Renal cortical epithelial cell (primary cell): ENCODE measurements at regions not wholly inside any gene's neighbourhood (a gene's known extent, or its start where the extent isn't known, plus 50 kb on each side); places are given as distances from the start of the nearest gene placed in this dataset.
"Not testable (repeated sequence)": the region's sequence is repeated elsewhere in the genome, so short reads cannot be mapped to it uniquely, and the experiment has no call there.

Experiments used
- DNase-seq: peaks from one replicate; pipeline ENCODE4 v3.0.0-alpha.2; 2011; ENCODE audit warnings: low read depth

DNA sequence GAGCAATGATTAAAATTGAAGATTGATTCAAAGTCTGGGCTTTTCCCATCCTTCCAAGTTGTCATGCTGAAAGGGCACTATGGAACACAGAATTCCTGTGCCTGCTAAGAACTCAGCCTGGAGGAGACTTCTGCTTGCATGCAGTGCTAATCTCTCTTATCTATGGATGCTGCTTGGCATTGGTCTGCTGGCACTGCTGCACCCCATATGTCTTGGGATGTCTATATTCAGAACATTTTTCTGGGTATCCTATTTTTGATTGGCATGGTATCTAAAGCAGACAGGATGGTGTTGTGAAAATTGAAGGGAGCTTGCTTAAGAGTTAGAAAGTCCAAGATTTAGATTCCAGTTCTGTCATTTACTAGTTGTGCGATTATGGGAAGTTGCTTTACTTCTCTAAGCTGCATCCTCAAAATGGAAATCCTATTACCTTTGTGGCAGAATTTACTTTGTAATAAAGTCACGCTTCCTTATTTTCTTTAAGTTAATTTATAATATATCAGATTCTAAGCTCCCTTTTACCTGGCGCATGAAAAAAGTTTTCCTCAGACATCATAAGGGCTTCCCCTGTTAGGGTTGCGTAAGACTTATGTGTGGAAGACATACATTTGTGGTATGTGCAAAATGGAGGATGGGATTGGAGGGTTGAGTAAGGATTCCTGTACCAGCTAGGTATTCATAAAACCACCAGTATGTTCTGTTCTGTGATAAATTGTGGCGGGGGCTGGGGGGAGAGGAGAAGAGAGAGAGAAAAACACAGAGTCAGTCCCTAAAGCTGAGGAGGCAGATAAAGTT, 254.0 kb downstream of the DMAC1 start:
- DNase-seq: no peak

DNA sequence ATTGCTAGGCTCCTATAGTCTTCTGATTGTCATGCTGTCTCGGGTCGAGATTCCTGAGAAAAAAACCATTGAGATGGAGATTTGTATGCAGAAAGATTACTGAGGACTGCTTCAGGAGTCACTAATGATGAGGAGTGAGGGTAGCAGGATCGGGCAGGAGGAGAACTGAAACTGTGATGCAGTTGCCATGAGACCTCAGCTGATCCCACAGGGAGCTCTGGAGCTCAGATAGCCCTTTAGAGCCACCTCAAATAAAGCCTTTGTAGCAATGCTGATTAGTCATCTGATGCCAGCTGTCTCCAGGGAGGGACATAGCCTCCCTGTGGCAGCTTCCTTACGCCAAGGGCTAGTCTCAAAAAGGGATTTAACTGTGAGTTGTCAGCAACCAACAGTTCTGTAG, 256.9 kb downstream of the DMAC1 start:
- no peak for DNase-seq

DNA sequence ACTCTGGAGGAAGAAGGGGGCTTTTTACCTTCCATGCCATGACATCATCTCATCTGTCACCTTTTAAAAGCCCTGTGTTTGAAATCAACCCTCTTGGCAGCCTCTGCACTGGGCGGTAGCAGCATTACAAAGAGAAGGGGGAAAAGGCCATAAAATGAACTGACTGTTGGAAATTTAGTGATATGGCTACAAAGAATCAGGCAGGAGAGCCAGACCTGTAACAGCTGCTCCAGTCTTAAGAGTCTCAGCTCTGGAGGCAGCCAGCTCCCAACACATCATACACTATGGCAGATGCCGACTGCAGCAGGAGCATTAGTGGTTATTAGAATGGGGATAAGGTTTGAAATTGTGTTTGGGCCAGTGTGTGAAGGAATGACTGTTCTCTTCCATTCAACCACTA, 257.5 kb downstream of the DMAC1 start:
- DNase-seq: no peak

DNA sequence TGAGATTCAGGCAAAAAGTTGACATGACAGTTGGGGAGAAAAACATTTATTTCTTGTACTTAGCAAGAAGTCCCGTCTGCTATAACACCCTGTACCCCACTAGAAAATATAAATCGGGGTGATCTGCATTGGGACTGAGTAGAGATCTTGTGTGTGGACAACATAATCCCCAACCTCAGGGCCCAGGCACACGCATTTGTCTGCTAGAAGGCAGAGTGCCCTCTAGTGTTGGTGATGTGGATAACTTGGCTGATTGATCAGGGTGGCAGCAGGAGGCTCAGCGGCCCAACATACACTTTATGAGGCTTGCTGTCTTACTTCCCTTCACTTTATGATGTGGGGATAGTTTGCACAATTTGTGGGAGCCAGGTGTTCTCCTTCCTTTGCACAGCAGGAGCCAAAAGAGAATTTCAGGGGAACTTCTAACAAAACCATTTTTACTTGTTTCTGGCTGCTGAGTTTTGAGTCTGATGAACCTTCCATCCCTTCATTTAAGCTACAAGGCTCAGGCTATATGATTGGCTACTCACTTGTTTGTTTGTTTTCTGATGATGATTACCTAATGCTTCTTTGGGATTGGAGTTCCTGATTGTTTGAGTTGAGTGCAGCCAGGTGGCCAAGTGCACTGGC, 263.2 kb downstream of the DMAC1 start:
- peak; percentile 36 for DNase-seq

DNA sequence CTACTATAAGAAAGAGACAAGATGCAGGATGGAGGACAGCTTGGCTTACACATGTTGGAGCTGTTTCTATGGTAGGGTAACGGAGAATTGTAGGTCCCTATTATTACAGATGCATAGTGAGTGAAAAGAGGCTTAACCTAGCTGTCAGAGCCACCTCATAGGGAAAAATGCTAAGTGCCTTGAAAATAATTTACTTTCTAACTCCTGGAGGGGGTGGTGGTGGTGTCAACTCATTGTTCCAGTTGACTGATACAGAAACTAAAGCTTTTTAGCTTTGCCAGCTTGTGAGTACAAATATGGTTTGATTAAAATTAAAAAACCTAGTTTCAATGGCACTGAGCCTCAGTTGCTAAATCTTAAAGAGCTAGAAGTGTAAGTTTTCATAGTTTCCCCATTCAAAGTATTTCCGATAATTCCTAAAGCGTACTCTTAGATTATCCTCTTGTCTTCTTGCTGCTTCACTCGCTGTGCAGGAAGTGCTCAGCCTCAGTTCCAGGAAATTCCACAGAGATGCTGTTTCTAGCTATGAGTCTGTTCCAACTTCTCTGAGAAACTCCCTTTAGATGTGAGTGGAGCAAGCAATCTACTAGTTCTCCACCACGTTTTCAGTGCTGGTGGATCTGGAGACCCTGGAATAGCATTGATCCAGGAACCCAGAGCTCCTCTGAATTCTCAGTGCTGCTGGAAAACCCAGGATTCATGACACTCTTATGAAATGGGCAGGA, 265.2 kb downstream of the DMAC1 start:
- DNase-seq: peak; percentile 0

DNA sequence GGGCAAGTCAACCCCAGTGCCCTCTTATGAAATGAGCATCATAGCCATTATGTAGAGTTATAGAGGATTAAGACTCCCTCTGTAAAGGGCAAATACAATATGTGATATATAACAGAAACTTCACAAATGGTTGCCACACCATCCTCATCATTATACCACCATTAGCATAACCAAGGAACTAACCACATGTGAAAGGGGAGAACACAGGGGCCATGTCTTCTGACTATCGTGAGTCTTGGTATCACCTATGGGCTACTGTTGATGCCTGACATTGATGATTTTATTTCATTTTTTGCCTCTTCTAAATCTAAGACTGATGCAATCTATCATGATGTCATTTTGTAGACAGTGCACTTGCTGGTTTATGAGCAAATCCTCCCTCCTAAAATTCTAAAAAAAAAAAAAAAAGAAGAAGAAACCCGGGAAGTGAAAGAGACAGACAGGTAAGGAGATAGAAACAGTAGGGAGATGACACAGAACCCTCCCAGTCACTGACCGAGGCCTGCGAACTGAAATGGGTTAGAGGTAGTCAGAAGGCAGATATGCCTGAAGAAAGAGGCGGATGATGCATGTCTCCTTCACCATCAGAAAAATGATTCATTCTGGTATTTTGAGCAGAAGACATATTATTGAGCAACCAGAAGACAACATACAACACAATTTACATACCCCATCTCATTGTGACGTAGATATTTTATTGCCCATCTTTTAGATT, 266.0 kb downstream of the DMAC1 start:
- no peak for DNase-seq

DNA sequence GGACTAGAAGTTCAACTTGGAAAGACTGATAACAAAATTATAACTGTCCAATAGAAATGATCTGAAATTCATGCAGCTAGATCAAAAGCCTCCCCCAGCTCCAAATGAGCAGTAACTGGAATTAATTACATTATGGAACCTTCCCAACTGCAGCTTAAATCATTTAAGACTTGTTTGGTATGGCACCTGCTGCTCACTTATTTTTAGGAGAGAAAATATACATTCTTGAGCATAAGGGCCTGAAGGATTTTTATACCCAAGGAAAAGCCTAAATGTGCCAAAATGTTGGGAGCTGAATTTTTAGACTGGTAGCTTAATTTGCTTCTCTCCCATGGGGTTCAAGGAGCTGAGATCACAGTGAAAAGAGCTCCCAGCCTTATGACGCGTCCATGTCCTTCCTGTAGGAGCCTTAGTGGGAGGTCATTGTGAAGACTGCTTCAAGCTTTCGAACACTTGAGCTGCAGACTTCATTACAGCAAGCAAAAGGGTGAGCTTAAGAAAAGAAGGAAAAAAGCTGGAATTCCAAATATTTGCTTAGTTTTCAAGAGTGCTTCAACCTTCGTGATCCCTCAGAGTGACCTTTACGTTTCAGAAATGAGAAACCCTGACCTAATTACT, 276.0 kb downstream of the DMAC1 start:
- no peak for DNase-seq

DNA sequence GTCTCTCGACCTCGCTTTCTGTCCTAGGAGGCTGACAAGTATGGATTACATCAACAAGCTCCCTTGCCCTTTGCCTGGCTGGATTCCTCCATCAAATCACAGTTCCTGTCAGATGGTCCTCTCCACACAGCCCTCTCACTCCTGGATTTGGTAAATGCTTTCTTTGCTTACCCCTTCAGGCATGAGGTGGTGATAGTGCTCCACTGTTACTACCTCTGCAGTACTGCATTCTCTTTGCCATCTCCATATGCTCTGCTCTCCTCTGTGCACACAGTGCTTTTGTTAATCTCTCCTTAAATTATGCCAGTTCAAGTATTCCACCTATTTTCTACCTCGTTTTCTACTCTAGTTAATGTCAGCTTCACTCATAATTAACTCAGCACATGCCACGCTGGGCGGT, 279.2 kb downstream of the DMAC1 start:
- DNase-seq: no peak

DNA sequence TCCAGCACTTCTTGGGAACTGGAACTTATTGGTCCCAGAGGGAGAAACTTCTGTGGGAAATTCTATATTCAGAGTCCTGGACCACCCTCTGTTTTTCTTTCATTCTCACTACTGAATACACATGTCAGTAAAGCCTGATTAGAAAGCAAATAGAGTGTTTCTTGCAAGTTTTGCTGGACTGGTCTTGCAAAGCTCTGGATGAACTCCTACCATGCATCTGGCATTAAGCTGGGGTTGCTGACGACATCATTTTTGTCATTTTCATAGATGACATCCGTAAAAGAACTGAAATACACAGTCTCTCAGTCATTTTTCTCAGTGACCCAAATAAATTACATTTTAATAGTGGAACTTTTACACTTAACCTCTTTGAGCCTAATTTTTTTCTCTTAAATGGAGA, 283.2 kb downstream of the DMAC1 start:
- no peak for DNase-seq

DNA sequence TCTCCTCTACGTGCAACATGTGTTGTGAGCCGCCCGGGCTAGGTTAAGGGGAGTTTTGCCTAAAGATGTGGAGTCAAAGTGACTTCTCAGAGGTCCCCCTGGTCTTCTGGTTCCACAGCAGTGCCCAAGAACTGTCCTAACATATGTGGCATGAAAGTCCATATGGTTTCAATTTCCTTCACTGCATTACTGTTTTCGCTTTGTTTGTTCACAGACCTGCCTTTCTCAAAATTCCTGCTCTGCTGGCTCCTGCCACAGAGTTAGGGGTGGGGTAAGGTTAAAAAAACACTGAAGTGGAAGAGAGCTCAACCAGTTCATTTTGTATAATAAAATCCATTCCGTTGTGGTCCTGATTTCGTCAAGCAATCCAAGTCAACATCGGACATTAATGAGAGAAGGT, 289.4 kb downstream of the DMAC1 start:
- DNase-seq: no peak

DNA sequence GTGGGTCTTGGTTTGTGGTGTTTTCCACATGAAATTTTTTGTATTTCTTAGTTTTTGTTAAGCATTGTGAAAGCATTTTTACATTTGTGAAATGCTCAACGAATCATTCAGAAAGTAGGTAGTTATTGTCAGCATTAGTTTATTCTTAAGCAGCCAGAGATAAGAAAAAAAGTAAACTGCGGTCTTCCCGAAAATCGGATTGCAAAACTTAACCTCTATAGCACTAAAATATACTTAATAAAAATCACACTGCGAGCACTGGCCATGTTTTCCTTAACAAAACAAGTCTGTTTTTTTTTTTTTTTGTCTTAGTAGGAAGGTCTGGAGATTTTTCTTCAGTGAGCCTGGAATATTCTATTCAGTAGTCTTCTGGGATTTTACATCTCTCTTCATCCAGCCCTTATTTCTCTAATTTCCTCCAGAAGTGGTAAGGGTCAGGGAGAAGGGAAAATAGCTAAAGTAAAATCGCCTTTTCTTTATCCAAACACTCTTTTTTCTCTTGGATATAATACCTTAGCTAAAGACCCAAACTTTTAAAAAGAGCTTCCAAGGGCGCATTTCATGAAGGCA, 289.9 kb downstream of the DMAC1 start:
- DNase-seq: no peak

DNA sequence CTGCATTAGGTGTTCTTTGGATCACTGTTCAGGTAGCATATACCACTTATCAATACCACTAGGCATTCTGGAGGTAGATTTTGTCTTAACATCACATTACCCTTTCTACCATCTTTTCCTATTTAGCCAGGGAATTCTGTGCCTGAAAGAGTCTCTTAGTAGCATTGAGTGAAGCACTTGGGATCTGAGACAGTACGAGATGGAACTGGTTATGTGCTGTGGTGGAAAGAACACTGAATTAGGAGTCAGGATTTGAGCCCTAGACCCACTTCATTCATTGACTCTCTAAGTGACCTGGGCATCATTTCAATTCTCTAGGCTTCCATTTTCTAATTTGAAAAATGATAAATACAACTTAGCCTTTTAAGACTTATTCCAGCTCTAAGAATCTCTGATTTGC, 291.1 kb downstream of the DMAC1 start:
- DNase-seq: no peak

DNA sequence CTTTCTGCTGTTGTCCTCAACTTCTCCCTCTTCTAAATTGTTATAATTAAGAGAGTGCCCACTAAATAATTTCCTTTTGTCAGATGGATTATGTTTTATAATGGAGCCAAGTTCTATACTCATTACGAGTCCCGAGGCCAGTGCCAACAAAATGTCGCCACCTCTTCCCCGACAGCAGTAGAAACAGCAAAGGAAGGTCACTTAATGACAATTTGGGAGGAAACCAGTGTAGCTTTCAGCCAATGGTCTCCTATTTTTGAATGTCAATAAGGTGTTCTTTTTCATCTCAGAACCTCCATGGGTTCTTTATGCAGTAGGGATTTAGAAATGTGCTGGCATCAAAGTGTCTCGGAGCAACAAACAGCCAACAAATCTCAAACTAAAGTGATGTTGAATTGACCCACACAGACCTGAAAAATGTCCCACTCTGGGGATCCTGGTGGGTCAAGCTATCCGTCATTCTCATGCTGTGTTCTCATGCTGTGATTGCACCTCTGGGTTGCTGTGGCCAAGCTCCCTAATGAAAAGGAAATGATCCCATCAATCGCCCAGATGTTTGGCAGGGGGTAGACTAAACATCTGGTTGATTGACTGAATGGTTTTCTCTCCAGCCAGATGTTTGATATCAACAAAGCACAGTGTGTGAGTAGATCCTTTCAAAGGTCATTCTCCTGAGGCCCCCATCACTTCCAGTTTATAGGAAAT, 291.9 kb downstream of the DMAC1 start:
- DNase-seq: no peak

DNA sequence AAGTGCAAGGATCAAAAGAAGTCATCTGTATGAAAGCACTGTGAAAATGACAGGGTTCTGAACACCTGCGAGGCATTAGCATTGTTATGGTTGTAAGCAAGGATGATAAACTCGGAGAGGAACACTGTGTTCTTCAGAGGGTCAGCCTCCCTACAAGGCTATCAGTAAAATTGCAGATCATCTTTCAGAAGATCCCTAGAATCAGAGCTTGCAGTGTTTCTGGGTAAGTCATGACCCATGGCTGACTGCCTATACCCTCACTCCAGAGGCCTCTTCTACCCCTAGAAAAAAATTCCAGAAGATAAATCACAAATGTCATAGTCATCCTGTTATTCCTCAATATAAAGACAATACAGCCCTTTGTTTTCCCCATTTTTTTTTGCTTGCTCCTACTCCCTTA, 292.6 kb downstream of the DMAC1 start:
- no peak for DNase-seq

DNA sequence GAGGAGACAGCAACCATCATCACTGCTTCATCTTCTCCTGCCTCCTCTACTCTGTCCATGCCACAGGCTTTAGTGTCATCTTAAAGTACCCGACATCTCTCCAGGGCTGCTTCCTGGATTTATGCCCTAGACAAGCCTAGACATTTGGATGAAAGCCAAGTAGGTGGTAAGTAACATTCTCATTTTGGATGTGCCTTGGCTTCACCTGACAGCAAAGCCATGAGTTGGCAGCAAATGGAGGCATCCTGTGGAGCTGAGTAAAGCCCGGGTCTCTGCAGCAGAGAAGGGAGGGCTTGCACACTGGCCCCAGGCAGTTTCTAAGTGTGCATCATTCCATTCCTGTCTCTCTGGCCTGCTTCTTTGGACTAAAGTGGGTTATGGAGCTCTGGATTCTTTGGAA, 299.1 kb downstream of the DMAC1 start:
- DNase-seq: no peak

DNA sequence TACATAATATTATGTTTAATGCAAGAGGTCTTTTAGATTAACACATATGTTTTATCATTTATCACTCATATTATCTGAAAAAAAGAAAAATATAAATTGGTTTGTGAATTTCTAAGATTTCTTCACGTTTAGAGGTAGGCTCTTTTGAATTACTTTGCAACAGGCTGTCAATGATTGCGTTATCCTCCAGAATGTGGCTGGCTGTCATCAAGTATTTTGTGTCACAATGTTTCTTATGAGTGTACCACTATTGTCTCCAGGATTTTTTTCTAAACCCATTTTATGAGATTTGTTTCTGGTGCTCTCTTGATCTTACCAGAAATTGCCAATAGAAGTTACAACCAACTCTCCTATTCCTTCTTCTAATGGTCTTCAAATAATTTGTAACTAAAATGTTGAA, 307.9 kb downstream of the DMAC1 start:
- DNase-seq: no peak

DNA sequence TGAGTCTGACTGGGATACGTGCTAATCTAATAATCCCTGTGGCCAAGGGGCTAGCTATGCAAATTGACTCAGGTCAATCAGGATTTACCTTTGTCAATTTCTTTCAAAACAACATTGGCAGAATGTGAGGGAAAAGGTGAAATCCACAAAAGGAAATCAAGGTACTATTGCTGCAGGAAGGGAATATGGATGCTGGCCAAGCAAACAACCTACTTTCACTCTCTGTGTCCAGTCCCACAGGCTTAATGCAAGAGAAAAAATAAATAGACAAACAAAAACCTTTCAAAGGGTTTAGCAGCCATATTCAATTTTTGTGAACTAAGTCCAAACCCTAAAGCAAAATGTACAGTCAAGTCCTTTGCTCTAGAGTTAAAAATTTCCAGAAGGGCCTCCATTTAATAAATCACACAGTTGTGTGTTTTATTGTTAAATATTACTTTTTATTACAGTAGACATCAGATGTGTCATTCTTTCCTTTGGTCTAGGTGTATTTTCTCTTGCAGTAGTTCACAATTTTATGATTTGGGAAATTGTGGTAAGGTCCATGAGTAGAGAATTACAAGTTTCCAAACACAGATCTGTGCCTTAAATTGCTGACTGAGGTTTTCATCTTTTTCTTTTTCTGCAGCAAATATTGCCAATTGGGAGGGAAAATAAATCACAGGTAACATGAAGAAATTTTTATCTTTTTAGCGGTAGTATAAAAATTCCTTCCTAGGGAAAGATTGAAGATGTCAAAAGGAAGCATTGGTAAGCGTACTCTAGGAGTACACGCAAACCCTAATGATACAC, 309.1 kb downstream of the DMAC1 start:
- no peak for DNase-seq

DNA sequence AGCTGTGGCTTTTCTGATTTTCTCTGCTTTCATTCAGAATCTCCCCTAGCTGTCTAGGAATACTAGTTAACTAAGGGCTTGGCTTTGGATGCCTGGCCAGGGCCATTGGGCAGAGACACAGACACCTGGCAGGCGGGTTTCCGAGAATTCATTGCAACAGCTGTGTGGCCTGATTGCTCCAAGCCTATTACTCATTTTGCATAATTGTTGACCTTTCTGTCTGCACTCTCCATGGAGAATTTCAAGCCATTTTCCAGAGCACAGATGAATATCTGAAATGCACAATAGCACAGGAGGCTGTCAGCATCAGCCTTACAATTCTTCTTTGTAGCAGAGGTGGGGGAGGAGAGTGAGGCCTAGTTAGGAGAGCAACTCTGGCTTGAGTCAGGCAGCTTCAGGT, 310.5 kb downstream of the DMAC1 start:
- DNase-seq: no peak

DNA sequence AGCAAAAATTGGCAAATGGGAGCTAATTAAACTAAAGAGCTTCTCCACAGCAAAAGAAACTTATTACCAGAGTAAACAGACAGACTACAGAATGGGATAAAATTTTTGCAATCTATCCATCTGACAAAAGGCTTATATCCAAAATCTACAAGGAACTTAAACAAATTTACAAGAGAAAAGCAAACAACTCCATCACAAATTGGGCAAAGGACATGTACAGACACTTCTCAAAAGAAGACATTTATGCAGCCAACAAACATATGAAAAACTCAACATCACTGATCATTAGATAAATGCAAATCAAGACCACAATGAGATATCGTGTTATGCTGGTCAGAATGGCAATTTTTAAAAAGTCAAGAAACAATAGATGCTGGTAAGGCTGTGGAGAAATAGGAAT, 315.6 kb downstream of the DMAC1 start:
- DNase-seq: not testable (repeated sequence)

DNA sequence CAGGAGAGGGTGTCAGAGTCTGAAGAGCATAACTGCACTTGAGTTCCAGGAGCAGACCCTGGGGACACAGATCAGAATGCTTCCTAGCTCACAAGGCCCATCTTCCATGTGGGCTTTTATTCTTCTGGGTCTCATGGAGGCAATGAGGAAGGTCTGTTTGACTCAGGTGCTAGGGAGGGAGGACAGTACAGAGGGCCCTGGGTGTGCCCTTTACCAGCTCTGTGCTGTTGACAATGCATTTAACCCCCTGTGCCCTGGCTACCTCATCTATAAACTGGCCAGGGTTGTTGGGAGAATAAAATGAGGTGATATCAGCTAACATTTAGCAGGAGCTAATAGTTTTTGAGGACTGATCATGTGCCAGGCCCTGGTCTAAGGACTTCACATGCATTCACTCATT, 318.0 kb downstream of the DMAC1 start:
- no peak for DNase-seq
